NB4 (cell line): ENCODE measurements at regions not wholly inside any gene's neighbourhood (a gene's known extent, or its start where the extent isn't known, plus 50 kb on each side); places are given as distances from the start of the nearest gene placed in this dataset.

ENCODE experiments used
- TF ChIP-seq, protein P1 (sequence below): IDR thresholded peaks from one replicate; pipeline ENCODE4 v1.5.1; 2012; ENCODE audit warnings: low read depth, low read length
- TF ChIP-seq, protein P2 (sequence below): IDR thresholded peaks from 2 replicates; pipeline ENCODE4 v1.6.1; 2011; ENCODE audit warnings: low read depth, low read length

- TF ChIP-seq, protein P1, sequence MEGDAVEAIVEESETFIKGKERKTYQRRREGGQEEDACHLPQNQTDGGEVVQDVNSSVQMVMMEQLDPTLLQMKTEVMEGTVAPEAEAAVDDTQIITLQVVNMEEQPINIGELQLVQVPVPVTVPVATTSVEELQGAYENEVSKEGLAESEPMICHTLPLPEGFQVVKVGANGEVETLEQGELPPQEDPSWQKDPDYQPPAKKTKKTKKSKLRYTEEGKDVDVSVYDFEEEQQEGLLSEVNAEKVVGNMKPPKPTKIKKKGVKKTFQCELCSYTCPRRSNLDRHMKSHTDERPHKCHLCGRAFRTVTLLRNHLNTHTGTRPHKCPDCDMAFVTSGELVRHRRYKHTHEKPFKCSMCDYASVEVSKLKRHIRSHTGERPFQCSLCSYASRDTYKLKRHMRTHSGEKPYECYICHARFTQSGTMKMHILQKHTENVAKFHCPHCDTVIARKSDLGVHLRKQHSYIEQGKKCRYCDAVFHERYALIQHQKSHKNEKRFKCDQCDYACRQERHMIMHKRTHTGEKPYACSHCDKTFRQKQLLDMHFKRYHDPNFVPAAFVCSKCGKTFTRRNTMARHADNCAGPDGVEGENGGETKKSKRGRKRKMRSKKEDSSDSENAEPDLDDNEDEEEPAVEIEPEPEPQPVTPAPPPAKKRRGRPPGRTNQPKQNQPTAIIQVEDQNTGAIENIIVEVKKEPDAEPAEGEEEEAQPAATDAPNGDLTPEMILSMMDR = no peak
- TF ChIP-seq, protein P2, sequence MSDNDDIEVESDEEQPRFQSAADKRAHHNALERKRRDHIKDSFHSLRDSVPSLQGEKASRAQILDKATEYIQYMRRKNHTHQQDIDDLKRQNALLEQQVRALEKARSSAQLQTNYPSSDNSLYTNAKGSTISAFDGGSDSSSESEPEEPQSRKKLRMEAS = no peak
Measured at GRCh38 chr2:40737180-40737579, 285.3 kb upstream of the SLC8A1 start.
